ENCODE measurements at regions not wholly inside any gene's neighbourhood (a gene's known extent, or its start where the extent isn't known, plus 50 kb on each side); places are given as distances from the start of the nearest gene placed in this dataset.

DNA sequence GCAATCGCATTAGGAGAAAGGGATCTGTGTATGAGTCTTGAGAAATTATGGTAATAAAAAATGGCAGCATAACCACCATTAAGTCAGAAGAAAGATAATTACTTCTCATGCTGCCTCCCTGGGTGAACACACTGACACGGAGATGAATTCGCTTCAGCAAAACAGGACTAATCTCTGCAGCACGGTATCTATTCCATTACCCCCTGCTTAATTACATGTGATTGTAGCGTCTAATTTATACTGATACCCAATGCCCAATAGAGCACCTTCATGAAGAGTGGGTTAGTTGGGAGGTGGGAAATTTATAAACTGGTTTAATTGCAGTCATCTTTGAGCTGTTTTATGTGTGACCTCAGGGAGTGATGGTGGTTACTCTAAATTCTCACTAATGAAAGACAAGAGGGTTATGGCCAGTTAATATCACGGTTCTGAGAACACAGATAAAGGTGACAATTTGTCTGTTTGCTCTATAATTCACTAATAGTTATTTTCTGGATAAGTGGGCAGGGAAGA lies 476.2 kb upstream of the SULF2 start:
- Histone ChIP-seq H3K9ac (ENCODE audit: low read length) (no peak overlapping the region), H3K27ac (ENCODE audit: low read length) (no peak overlapping the region), H3K79me2 (ENCODE audit: low read length) (no peaks in the 10 kb centered on the region), H3K4me2 (ENCODE audit: low read length) (no peak overlapping the region), H3K36me3 (replicated peaks; ENCODE audit: low read depth, low read length) (no peaks in the 10 kb centered on the region), H3K4me1 (ENCODE audit: low read length) (peaks cover 8% of the 10 kb centered on the region; the same call in 1 of the 2 replicates), H2AFZ (ENCODE audit: low read depth, low read length) (no peak overlapping the region), H4K20me1 (ENCODE audit: insufficient read depth, low read length) (no peaks in the 10 kb centered on the region), H3K27me3 (ENCODE audit: low read depth, low read length) (peaks cover 43% of the 10 kb centered on the region; the same call in 1 of the 2 replicates), H3K9me3 (ENCODE audit: insufficient read depth, low read length) (peaks cover under 1% of the 10 kb centered on the region; the same call in 1 of the 2 replicates), H3K4me3 (ENCODE audit: low read length) (no peak overlapping the region)
- no peak for TF ChIP-seq EZH2phosphoT487 (IDR thresholded peaks at IDR 0.05; ENCODE audit: low read depth)
- TF ChIP-seq CTCF (IDR thresholded peaks at IDR 0.05; ENCODE audit: low read depth, low read length): no peak

- TF ChIP-seq CTCF (IDR thresholded peaks at IDR 0.05; ENCODE audit: low read depth, low read length) (no peak), EZH2phosphoT487 (IDR thresholded peaks at IDR 0.05; ENCODE audit: low read depth) (no peak)
- Histone ChIP-seq H3K27ac (ENCODE audit: low read length) (no peak overlapping the region), H3K36me3 (replicated peaks; ENCODE audit: low read depth, low read length) (no peaks in the 10 kb centered on the region), H2AFZ (ENCODE audit: low read depth, low read length) (no peak overlapping the region), H4K20me1 (ENCODE audit: insufficient read depth, low read length) (no peaks in the 10 kb centered on the region), H3K9me3 (ENCODE audit: insufficient read depth, low read length) (peaks cover 5% of the 10 kb centered on the region; the same call in 1 of the 2 replicates), H3K9ac (ENCODE audit: low read length) (no peak overlapping the region), H3K4me2 (ENCODE audit: low read length) (no peak overlapping the region), H3K4me1 (ENCODE audit: low read length) (peaks cover 8% of the 10 kb centered on the region; the same call in 1 of the 2 replicates), H3K4me3 (ENCODE audit: low read length) (no peak overlapping the region), H3K27me3 (ENCODE audit: low read depth, low read length) (peaks cover 51% of the 10 kb centered on the region; the same call in 1 of the 2 replicates), H3K79me2 (ENCODE audit: low read length) (no peaks in the 10 kb centered on the region)
Observed at GRCh38 chr20:48260129-48260756, 475.0 kb upstream of the SULF2 start.

- Histone ChIP-seq H3K9ac (ENCODE audit: low read length) (no peak overlapping the region), H3K27me3 (ENCODE audit: low read depth, low read length) (peaks cover 52% of the 10 kb centered on the region; the same call in 1 of the 2 replicates), H3K4me2 (ENCODE audit: low read length) (peak overlapping the region; percentile 6; the same call in 1 of the 2 replicates), H3K27ac (ENCODE audit: low read length) (no peak overlapping the region), H4K20me1 (ENCODE audit: insufficient read depth, low read length) (no peaks in the 10 kb centered on the region), H3K36me3 (replicated peaks; ENCODE audit: low read depth, low read length) (no peaks in the 10 kb centered on the region), H3K4me3 (ENCODE audit: low read length) (no peak overlapping the region), H3K4me1 (ENCODE audit: low read length) (peaks cover 8% of the 10 kb centered on the region; the same call in 1 of the 2 replicates), H2AFZ (ENCODE audit: low read depth, low read length) (no peak overlapping the region; the same call in 1 of the 2 replicates), H3K79me2 (ENCODE audit: low read length) (no peaks in the 10 kb centered on the region), H3K9me3 (ENCODE audit: insufficient read depth, low read length) (peaks cover 5% of the 10 kb centered on the region; the same call in 1 of the 2 replicates)
- TF ChIP-seq CTCF (IDR thresholded peaks at IDR 0.05; ENCODE audit: low read depth, low read length) (no peak), EZH2phosphoT487 (IDR thresholded peaks at IDR 0.05; ENCODE audit: low read depth) (no peak)
Observed at GRCh38 chr20:48259456-48259855, 474.2 kb upstream of the SULF2 start.

DNA sequence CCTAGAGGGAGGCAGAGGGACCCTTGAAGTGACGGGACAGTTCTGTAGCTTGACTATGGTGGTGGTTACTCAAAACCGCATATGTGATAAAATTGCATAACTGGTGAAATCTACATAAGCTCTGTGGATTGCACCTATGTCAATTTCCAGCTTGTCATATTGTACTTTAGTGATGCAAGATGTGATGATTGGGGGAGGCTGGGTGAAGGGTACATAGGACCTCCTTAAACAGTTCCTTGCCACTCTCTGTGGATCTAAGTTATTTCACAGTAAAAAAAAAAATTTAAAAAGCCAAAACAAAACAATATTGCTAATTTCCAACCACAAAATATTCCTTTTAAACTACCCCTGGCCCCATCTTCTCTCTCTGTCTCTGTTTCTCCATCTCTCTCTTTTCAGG lies 472.6 kb upstream of the SULF2 start:
- Histone ChIP-seq H3K4me1 (ENCODE audit: low read length) (peaks cover 8% of the 10 kb centered on the region; the same call in 1 of the 2 replicates), H3K9ac (ENCODE audit: low read length) (no peak overlapping the region), H3K27me3 (ENCODE audit: low read depth, low read length) (peaks cover 48% of the 10 kb centered on the region; the same call in 1 of the 2 replicates), H3K4me3 (ENCODE audit: low read length) (no peak overlapping the region), H2AFZ (ENCODE audit: low read depth, low read length) (no peak overlapping the region), H3K27ac (ENCODE audit: low read length) (no peak overlapping the region), H3K4me2 (ENCODE audit: low read length) (no peak overlapping the region), H4K20me1 (ENCODE audit: insufficient read depth, low read length) (no peaks in the 10 kb centered on the region), H3K9me3 (ENCODE audit: insufficient read depth, low read length) (peaks cover 5% of the 10 kb centered on the region; the same call in 1 of the 2 replicates), H3K36me3 (replicated peaks; ENCODE audit: low read depth, low read length) (no peaks in the 10 kb centered on the region), H3K79me2 (ENCODE audit: low read length) (no peaks in the 10 kb centered on the region)
- TF ChIP-seq EZH2phosphoT487 (IDR thresholded peaks at IDR 0.05; ENCODE audit: low read depth) (no peak), CTCF (IDR thresholded peaks at IDR 0.05; ENCODE audit: low read depth, low read length) (no peak)
